SK-N-SH (cell line): ENCODE measurements at regions not wholly inside any gene's neighbourhood (a gene's known extent, or its start where the extent isn't known, plus 50 kb on each side); places are given as distances from the start of the nearest gene placed in this dataset.

Source experiments
- CTCF ChIA-PET: fragments of 300-600, 350-600 bp; formaldehyde crosslinking; extraction: SDS; loops from one replicate; lab custom pipeline; 2021; lab: Yijun Ruan, JAX
- POLR2A ChIA-PET: fragments of 350-600 bp; sonication (Branson Sonifier 250); formaldehyde crosslinking; extraction: SDS; loops from one replicate; lab custom pipeline; 2020; ENCODE audit warnings: antibody characterized with exemption, inconsistent platforms; lab: Yijun Ruan, JAX
- DNase-seq: peaks from one replicate; pipeline ENCODE4 v3.0.0; 2012
- H2AFZ ChIP-seq: fragments of 200-600 bp; sonication (generic); 2 replicates; pipeline ENCODE4 v1.8.1; 2016; ENCODE audit warnings: antibody characterized with exemption, mild to moderate bottlenecking, low read depth
- H3F3A ChIP-seq: fragments of 200-600 bp; sonication (generic); replicated peaks from 2 replicates; pipeline ENCODE3; 2016; ENCODE audit warnings: antibody characterized with exemption, mild to moderate bottlenecking; ENCODE audit not compliant: insufficient read depth
- H3K27ac ChIP-seq, 2 experiments: fragments of 200-500 bp in 1 of 2; fragments of 200-600 bp in 1 of 2; sonication (Bioruptor generic) in 1 of 2; sonication (generic), shearing (Covaris generic) in 1 of 2; 2 replicates each; pipeline versions ENCODE4 v1.5.1 to v1.6.1; 2014 to 2016; ENCODE audit warnings: low read depth in 2 of 2, inconsistent platforms in 1 of 2, low read length in 1 of 2, mild to moderate bottlenecking in 1 of 2, mixed read lengths in 1 of 2
- H3K27me3 ChIP-seq: fragments of 200-600 bp; sonication (generic), shearing (Covaris generic); 2 replicates; pipeline ENCODE4 v1.6.1; 2016; ENCODE audit warnings: mixed run types; ENCODE audit not compliant: insufficient read depth
- H3K36me3 ChIP-seq, 2 experiments: fragments of 200-500 bp in 1 of 2; fragments of 200-600 bp in 1 of 2; sonication (Bioruptor generic) in 1 of 2; sonication (generic) in 1 of 2; replicated peaks in 1 of 2; 2 replicates each; pipeline versions ENCODE3 to v1.5.1; 2014 to 2016; ENCODE audit warnings: low read length in 1 of 2, mild to moderate bottlenecking in 1 of 2; ENCODE audit not compliant: insufficient read depth in 2 of 2, control insufficient read depth in 1 of 2
- H3K4me1 ChIP-seq, 2 experiments: fragments of 200-500 bp in 1 of 2; fragments of 200-600 bp in 1 of 2; sonication (Bioruptor generic) in 1 of 2; sonication (generic), shearing (Covaris generic) in 1 of 2; 2 replicates each; pipeline versions ENCODE4 v1.5.1 to v1.6.1; 2014 to 2016; ENCODE audit warnings: low read depth in 1 of 2, low read length in 1 of 2, mixed run types in 1 of 2; ENCODE audit not compliant: insufficient read depth in 2 of 2, control insufficient read depth in 1 of 2
- H3K4me2 ChIP-seq: fragments of 200-600 bp; sonication (generic), shearing (Covaris generic); 2 replicates; pipeline ENCODE4 v1.6.1; 2017; ENCODE audit warnings: mixed run types
- H3K4me3 ChIP-seq, 2 experiments: fragments of 200-500 bp in 1 of 2; fragments of 200-600 bp in 1 of 2; sonication (Bioruptor generic) in 1 of 2; sonication (generic), shearing (Covaris generic) in 1 of 2; 2 replicates each; pipeline versions ENCODE4 v1.5.1 to v1.8.1; 2014 to 2016; ENCODE audit warnings: low read depth in 2 of 2, inconsistent platforms in 1 of 2, low read length in 1 of 2, mild to moderate bottlenecking in 1 of 2, mixed read lengths in 1 of 2, moderate library complexity in 1 of 2
- H3K79me2 ChIP-seq: fragments of 200-600 bp; sonication (generic); 2 replicates; pipeline ENCODE4 v1.8.1; 2017; ENCODE audit warnings: mild to moderate bottlenecking; ENCODE audit not compliant: insufficient read depth
- H3K9ac ChIP-seq: fragments of 200-600 bp; sonication (generic); 2 replicates; pipeline ENCODE4 v1.6.1; 2017; ENCODE audit warnings: mixed run types
- H3K9me2 ChIP-seq: fragments of 200-600 bp; sonication (generic); 2 replicates; pipeline ENCODE4 v1.6.1; 2017; ENCODE audit warnings: mixed run types
- H3K9me3 ChIP-seq: fragments of 200-600 bp; sonication (generic); 2 replicates; pipeline ENCODE4 v1.6.1; 2017; ENCODE audit warnings: mixed run types, mild to moderate bottlenecking, moderate library complexity
- H4K20me1 ChIP-seq: fragments of 200-600 bp; sonication (generic); 2 replicates; pipeline ENCODE4 v1.6.1; 2017; ENCODE audit warnings: mild to moderate bottlenecking, mixed run types; ENCODE audit not compliant: insufficient read depth
- CHD2 ChIP-seq: fragments of 150-350 bp; IDR thresholded peaks from 2 replicates; pipeline ENCODE4 v1.6.1; 2018; ENCODE audit warnings: low read length; ENCODE audit not compliant: partially characterized antibody
- CTCF ChIP-seq: fragments of 200-600 bp; sonication (generic); IDR thresholded peaks from 2 replicates; pipeline ENCODE4 v1.6.1; 2017; ENCODE audit warnings: antibody characterized with exemption, mild to moderate bottlenecking, moderate library complexity
- FOSL2 ChIP-seq: IDR thresholded peaks from 2 replicates; pipeline ENCODE4 v1.4.0; 2012; ENCODE audit warnings: low read depth, mild to moderate bottlenecking, moderate library complexity, borderline replicate concordance
- GATA2 ChIP-seq: sonication (generic); formaldehyde crosslinking; IDR thresholded peaks from 2 replicates; pipeline ENCODE4 v1.5.0; 2020; ENCODE audit warnings: mild to moderate bottlenecking, missing genetic modification reagents
- IRF3 ChIP-seq: fragments of 150-350 bp; IDR thresholded peaks from 2 replicates; pipeline ENCODE4 v1.6.1; 2016; ENCODE audit warnings: mild to moderate bottlenecking, low read depth, low read length
- MEF2A ChIP-seq: IDR thresholded peaks from 2 replicates; pipeline ENCODE4 v1.4.0; 2012; ENCODE audit warnings: low read depth, borderline replicate concordance
- NRF1 ChIP-seq: IDR thresholded peaks from 2 replicates; pipeline ENCODE4 v1.6.1; 2012; ENCODE audit warnings: low read depth, mild to moderate bottlenecking, low read length
- RAD21 ChIP-seq: IDR thresholded peaks from 2 replicates; pipeline ENCODE4 v1.6.1; 2012; ENCODE audit warnings: mild to moderate bottlenecking, low read length
- RCOR1 ChIP-seq: fragments of 150-350 bp; IDR thresholded peaks from 2 replicates; pipeline ENCODE4 v1.6.1; 2017; ENCODE audit warnings: antibody characterized with exemption, low read length
- RFX5 ChIP-seq: IDR thresholded peaks from 2 replicates; pipeline ENCODE4 v1.6.1; 2012; ENCODE audit warnings: mild to moderate bottlenecking, improper control_type of control experiment, low read length
- SIN3A ChIP-seq: IDR thresholded peaks from 2 replicates; pipeline ENCODE4 v1.6.1; 2012; ENCODE audit warnings: low read depth, mild to moderate bottlenecking, low read length, moderate library complexity, borderline replicate concordance
- SMC3 ChIP-seq: IDR thresholded peaks from 2 replicates; pipeline ENCODE4 v1.6.1; 2012; ENCODE audit warnings: low read depth, low read length, improper control_type of control experiment
- TCF12 ChIP-seq: IDR thresholded peaks from 2 replicates; pipeline ENCODE4 v1.4.0; 2012
- USF1 ChIP-seq: IDR thresholded peaks from 2 replicates; pipeline ENCODE4 v1.4.0; 2012; ENCODE audit warnings: low read depth, borderline replicate concordance
- USF2 ChIP-seq: fragments of 150-350 bp; IDR thresholded peaks from 2 replicates; pipeline ENCODE4 v1.6.1; 2017; ENCODE audit warnings: antibody characterized with exemption, low read length, low read depth, borderline replicate concordance
- YY1 ChIP-seq: IDR thresholded peaks from 2 replicates; pipeline ENCODE4 v1.4.0; 2012; ENCODE audit warnings: low read depth, mild to moderate bottlenecking
- ZBTB33 ChIP-seq: IDR thresholded peaks from 2 replicates; pipeline ENCODE4 v1.4.0; 2012; ENCODE audit warnings: low read depth, borderline replicate concordance
- WGBS: methylation state at CpG from one replicate; pipeline ENCODE4 v1.1.6; 2017; ENCODE audit warnings: low lambda C conversion rate; 5-methylcytosine and 5-hydroxymethylcytosine counted together

- TF ChIP-seq SIN3A: no peak
- no peak for TF ChIP-seq CTCF
- TF ChIP-seq YY1: no peak
- no peak for TF ChIP-seq USF2
- TF ChIP-seq NRF1: no peak
These were observed 246.0 kb upstream of the GADL1 start (continued) for GRCh38 chr3:31140470-31140869.

- no peaks in the 10 kb centered on the region for H3K36me3 ChIP-seq
- no peak overlapping the region for H2AFZ ChIP-seq
- H3K27me3 ChIP-seq: no peaks in the 10 kb centered on the region
- no peak overlapping the region for H3K4me3 ChIP-seq
- CTCF ChIA-PET: interaction anchor here (2.7 kb wide), 1 partner anchor 10 kb away, joined by 9 read pairs; no protein-coding TSS in a partner anchor
- H3K79me2 ChIP-seq: no peaks in the 10 kb centered on the region
- H3K9me2 ChIP-seq: no peaks in the 10 kb centered on the region
- TF ChIP-seq USF1 (no peak), NRF1 (no peak), SMC3 (no peak), USF2 (no peak), MEF2A (no peak), RAD21 (no peak)
- POLR2A ChIA-PET: no interaction called here
- H3K27ac ChIP-seq: no peak overlapping the region
- H3K4me2 ChIP-seq: no peak overlapping the region
- no peaks in the 10 kb centered on the region for H3K4me1 ChIP-seq
- DNase-seq: no peak
- no peaks in the 10 kb centered on the region for H4K20me1 ChIP-seq
- H3K9me3 ChIP-seq: no peaks in the 10 kb centered on the region
- no peaks in the 10 kb centered on the region for H3F3A ChIP-seq
- no peak overlapping the region for H3K9ac ChIP-seq
These were observed 247.7 kb upstream of the GADL1 start for GRCh38 chr3:31142139-31142538.

GRCh38 chr3:31142543-31142942 lies 248.1 kb upstream of the GADL1 start:
- H4K20me1 ChIP-seq: no peaks in the 10 kb centered on the region
- H3F3A ChIP-seq: no peaks in the 10 kb centered on the region
- no peak for DNase-seq
- H3K79me2 ChIP-seq: no peaks in the 10 kb centered on the region
- H3K4me2 ChIP-seq: no peak overlapping the region
- no peak for TF ChIP-seq CHD2
- TF ChIP-seq RCOR1: no peak
- no peak for TF ChIP-seq MEF2A
- TF ChIP-seq RFX5: no peak
- TF ChIP-seq FOSL2: no peak
- no peak for TF ChIP-seq IRF3
- no peak for TF ChIP-seq ZBTB33
- TF ChIP-seq SIN3A: no peak
- TF ChIP-seq GATA2 (CRISPR knock-in tag): no peak
- TF ChIP-seq TCF12: no peak
- TF ChIP-seq RAD21: no peak
- H3K27me3 ChIP-seq: no peaks in the 10 kb centered on the region
- no peaks in the 10 kb centered on the region for H3K4me1 ChIP-seq
- WGBS: 22% methylated on average over 3 of the region's 3 CpGs
- H3K9me3 ChIP-seq: no peaks in the 10 kb centered on the region
- no peak overlapping the region for H3K27ac ChIP-seq
- H3K36me3 ChIP-seq: no peaks in the 10 kb centered on the region
- POLR2A ChIA-PET: no interaction called here
- H3K9me2 ChIP-seq: no peaks in the 10 kb centered on the region
- no peak overlapping the region for H3K4me3 ChIP-seq
- H3K9ac ChIP-seq: no peak overlapping the region
- H2AFZ ChIP-seq: no peak overlapping the region
- CTCF ChIA-PET: interaction anchor here (2.7 kb wide), 1 partner anchor 10 kb away, joined by 9 read pairs; no protein-coding TSS in a partner anchor
